ENCODE measurements at regions not wholly inside any gene's neighbourhood (a gene's known extent, or its start where the extent isn't known, plus 50 kb on each side); places are given as distances from the start of the nearest gene placed in this dataset.
"Not testable (repeated sequence)": the region's sequence is repeated elsewhere in the genome, so short reads cannot be mapped to it uniquely, and the experiment has no call there.

GRCh38 chr2:187884003-187884402, 329.8 kb upstream of the TFPI start:
- TF ChIP-seq CTCF (IDR thresholded peaks at IDR 0.05) = no peak
- TF ChIP-seq POLR2A (IDR thresholded peaks at IDR 0.05) = no peak
- TF ChIP-seq EP300 (IDR thresholded peaks at IDR 0.05; ENCODE audit: low read depth) = no peak
- TF ChIP-seq POLR2AphosphoS5 (IDR thresholded peaks at IDR 0.05) = no peak
- H3K4me3 ChIP-seq = no peak overlapping the region
- in situ Hi-C loops (cut with MboI; ENCODE audit: low pct_ligation_motif_present in 1 of 4, low pct_unique_long_range_greater_than_20kb in 1 of 4, low sequenced_read_pairs in 3 of 4) (no loop called here), intact Hi-C loops (cut with DNase I; ENCODE audit: low total_unique reads) (no loop called here)
- DNase-seq = no peak
- H3K27me3 ChIP-seq = no peaks in the 10 kb centered on the region
- H3K36me3 ChIP-seq = no peaks in the 10 kb centered on the region
- no peak overlapping the region for H3K27ac ChIP-seq
- H3K9me3 ChIP-seq = no peaks in the 10 kb centered on the region
- 60 to 85% methylated on average over 1 of the region's 1 CpG for whole genome bisulfite sequencing, 2 donors (ENCODE audit: low coverage in 1 of 2)
- peaks cover 0 to 7% (median 0%) of the 10 kb centered on the region in 4 donors for H3K4me1 ChIP-seq

- H3K4me1 ChIP-seq = peaks cover 0 to 6% (median 0%) of the 10 kb centered on the region in 4 donors
- no peak overlapping the region for H3K4me3 ChIP-seq
- 23 to 34% methylated on average over 2 of the region's 2 CpGs for WGBS, 2 donors (ENCODE audit: low coverage in 1 of 2)
- no peaks in the 10 kb centered on the region for H3K36me3 ChIP-seq
- DNase-seq = no peak
- intact Hi-C loops (cut with DNase I; ENCODE audit: low total_unique reads) (no loop called here), in situ Hi-C loops (cut with MboI; ENCODE audit: low pct_ligation_motif_present in 1 of 4, low pct_unique_long_range_greater_than_20kb in 1 of 4, low sequenced_read_pairs in 3 of 4) (no loop called here)
- no peaks in the 10 kb centered on the region for H3K27me3 ChIP-seq
- no peak for TF ChIP-seq POLR2A (IDR thresholded peaks at IDR 0.05)
- no peak for TF ChIP-seq POLR2AphosphoS5 (IDR thresholded peaks at IDR 0.05)
- no peak for TF ChIP-seq EP300 (IDR thresholded peaks at IDR 0.05; ENCODE audit: low read depth)
- TF ChIP-seq CTCF (IDR thresholded peaks at IDR 0.05) = no peak
- no peaks in the 10 kb centered on the region for H3K9me3 ChIP-seq
- peak overlapping the region in 1 of 4 donors; percentile 33 for H3K27ac ChIP-seq
Observed at GRCh38 chr2:187890690-187891089, 336.5 kb upstream of the TFPI start.

- TF ChIP-seq EP300 (IDR thresholded peaks at IDR 0.05; ENCODE audit: low read depth) (no peak), CTCF (IDR thresholded peaks at IDR 0.05) (no peak), POLR2A (IDR thresholded peaks at IDR 0.05) (no peak), POLR2AphosphoS5 (IDR thresholded peaks at IDR 0.05) (no peak)
- DNase-seq = no peak
- Histone ChIP-seq H3K4me1 (no peaks in the 10 kb centered on the region), H3K36me3 (no peaks in the 10 kb centered on the region), H3K27ac (no peak overlapping the region), H3K27me3 (no peaks in the 10 kb centered on the region), H3K9me3 (no peaks in the 10 kb centered on the region), H3K4me3 (no peak overlapping the region)
- intact Hi-C loops (cut with DNase I; ENCODE audit: low total_unique reads) (no loop called here), in situ Hi-C loops (cut with MboI; ENCODE audit: low pct_ligation_motif_present in 1 of 4, low pct_unique_long_range_greater_than_20kb in 1 of 4, low sequenced_read_pairs in 3 of 4) (no loop called here)
Observed at GRCh38 chr2:187900021-187900420, 345.8 kb upstream of the TFPI start.

- Histone ChIP-seq H3K27me3 (no peaks in the 10 kb centered on the region), H3K27ac (no peak overlapping the region), H3K4me1 (no peaks in the 10 kb centered on the region), H3K4me3 (no peak overlapping the region), H3K9me3 (no peaks in the 10 kb centered on the region), H3K36me3 (no peaks in the 10 kb centered on the region)
- 72 to 80% methylated on average over 3 of the region's 3 CpGs for WGBS, 2 donors (ENCODE audit: low coverage in 1 of 2)
- intact Hi-C loops (cut with DNase I; ENCODE audit: low total_unique reads) (no loop called here), in situ Hi-C loops (cut with MboI; ENCODE audit: low pct_ligation_motif_present in 1 of 4, low pct_unique_long_range_greater_than_20kb in 1 of 4, low sequenced_read_pairs in 3 of 4) (no loop called here)
- DNase-seq = no peak
- TF ChIP-seq CTCF (IDR thresholded peaks at IDR 0.05) (no peak), EP300 (IDR thresholded peaks at IDR 0.05; ENCODE audit: low read depth) (no peak), POLR2AphosphoS5 (IDR thresholded peaks at IDR 0.05) (no peak), POLR2A (IDR thresholded peaks at IDR 0.05) (no peak)
Observed at GRCh38 chr2:187906021-187906420, 351.8 kb upstream of the TFPI start.

- WGBS, 2 donors (ENCODE audit: low coverage in 1 of 2) = 83% methylated on average over 1 of the region's 1 CpG; no CpG with 5 or more reads in 1 of the 2 donors
- H3K27ac ChIP-seq; H3K36me3 ChIP-seq; in situ Hi-C loops (cut with MboI; ENCODE audit: low pct_ligation_motif_present in 1 of 4, low pct_unique_long_range_greater_than_20kb in 1 of 4, low sequenced_read_pairs in 3 of 4); H3K27me3 ChIP-seq; H3K4me1 ChIP-seq; H3K4me3 ChIP-seq; intact Hi-C loops (cut with DNase I; ENCODE audit: low total_unique reads); DNase-seq; H3K9me3 ChIP-seq: not testable (repeated sequence)
Observed at GRCh38 chr2:187910922-187911321, 356.7 kb upstream of the TFPI start.
